HL-60 (cell line): ENCODE measurements at regions not wholly inside any gene's neighbourhood (a gene's known extent, or its start where the extent isn't known, plus 50 kb on each side); places are given as distances from the start of the nearest gene placed in this dataset.

ENCODE experiments used
- DNase-seq, 2 experiments: peaks; one replicate each; pipeline ENCODE4 v3.0.0-alpha.2; 2010 to 2020; ENCODE audit warnings: low read depth in 1 of 2, low spot score in 1 of 2
- H3K27ac ChIP-seq: fragments of 250-450 bp; sonication (Bioruptor Pico); replicated peaks from 2 replicates; pipeline ENCODE4 v1.5.1; 2020; ENCODE audit warnings: mild to moderate bottlenecking, moderate library complexity
- H3K27me3 ChIP-seq: fragments of 250-450 bp; sonication (Bioruptor Pico); 2 replicates; pipeline ENCODE4 v1.5.1; 2021; ENCODE audit warnings: mild to moderate bottlenecking, moderate library complexity; ENCODE audit not compliant: insufficient read depth, poor library complexity, severe bottlenecking
- H3K4me3 ChIP-seq: replicated peaks from 2 replicates; pipeline ENCODE4 v1.5.1; 2011; ENCODE audit warnings: mild to moderate bottlenecking, control low read depth, low read length; ENCODE audit not compliant: insufficient read depth
- CTCF ChIP-seq: IDR thresholded peaks from one replicate; pipeline ENCODE4 v1.5.1; 2011; ENCODE audit warnings: low read length, control low read depth, inconsistent platforms; ENCODE audit not compliant: insufficient read depth
- GABPA ChIP-seq: IDR thresholded peaks from 2 replicates; pipeline ENCODE4 v1.6.1; 2012; ENCODE audit warnings: low read depth
- POLR2AphosphoS5 ChIP-seq: IDR thresholded peaks from 2 replicates; pipeline ENCODE4 v1.6.1; 2012; ENCODE audit warnings: low read depth
- REST ChIP-seq: IDR thresholded peaks from 2 replicates; pipeline ENCODE4 v1.6.1; 2012; ENCODE audit warnings: low read depth; ENCODE audit not compliant: insufficient replicate concordance
- SPI1 ChIP-seq: IDR thresholded peaks from 2 replicates; pipeline ENCODE4 v1.6.1; 2012; ENCODE audit warnings: low read depth, mild to moderate bottlenecking, borderline replicate concordance

GRCh38 chr3:193870376-193871219 is 265.4 kb upstream of the HES1 start:
- TF ChIP-seq CTCF (no peak), REST (no peak), POLR2AphosphoS5 (no peak), SPI1 (no peak), GABPA (no peak)
- no peaks in the 10 kb centered on the region for H3K27me3 ChIP-seq
- no peak for DNase-seq
- no peak overlapping the region for H3K27ac ChIP-seq
- H3K4me3 ChIP-seq, result no peak overlapping the region

- DNase-seq, result no peak
- Histone ChIP-seq H3K27me3 (no peaks in the 10 kb centered on the region), H3K4me3 (no peak overlapping the region), H3K27ac (no peak overlapping the region)
- TF ChIP-seq CTCF, result no peak
These were observed 264.8 kb upstream of the HES1 start for GRCh38 chr3:193871220-193871485.

- TF ChIP-seq POLR2AphosphoS5, result no peak
- no peak for TF ChIP-seq CTCF
- TF ChIP-seq REST, result no peak
- TF ChIP-seq GABPA, result no peak
- TF ChIP-seq SPI1, result no peak
- DNase-seq, result no peak
- no peaks in the 10 kb centered on the region for H3K27me3 ChIP-seq
- H3K4me3 ChIP-seq, result no peak overlapping the region
- no peak overlapping the region for H3K27ac ChIP-seq
These were observed 263.6 kb upstream of the HES1 start for GRCh38 chr3:193872265-193872753.
